PFSK-1 (cell line): ENCODE measurements at regions not wholly inside any gene's neighbourhood (a gene's known extent, or its start where the extent isn't known, plus 50 kb on each side); places are given as distances from the start of the nearest gene placed in this dataset.

Source experiments
- FOXP2 ChIP-seq: optimal IDR thresholded peaks from 2 replicates; pipeline ENCODE3; 2011; ENCODE audit warnings: borderline replicate concordance, control low read depth, inconsistent platforms; ENCODE audit not compliant: insufficient read depth; ENCODE audit errors: extremely low read length, extremely low read depth
- POLR2AphosphoS5 ChIP-seq: IDR thresholded peaks from 2 replicates; pipeline ENCODE4 v1.6.1; 2012; ENCODE audit warnings: low read depth, mild to moderate bottlenecking, control low read depth, low read length, moderate library complexity
- SIN3A ChIP-seq: IDR thresholded peaks from 2 replicates; pipeline ENCODE4 v1.6.1; 2012; ENCODE audit warnings: mild to moderate bottlenecking, low read length, moderate library complexity, borderline replicate concordance; ENCODE audit not compliant: insufficient read depth
- TAF1 ChIP-seq: IDR thresholded peaks from 2 replicates; pipeline ENCODE4 v1.6.1; 2012; ENCODE audit warnings: low read length, control low read depth, borderline replicate concordance; ENCODE audit not compliant: insufficient read depth
- TF ChIP-seq, protein P1 (sequence below), 2 experiments: IDR thresholded peaks; 2 replicates each; pipeline versions ENCODE4 v1.6.1 to v1.8.0; 2011 to 2012; ENCODE audit warnings: low read depth in 2 of 2, low read length in 2 of 2, control low read depth in 1 of 2, inconsistent platforms in 1 of 2, mild to moderate bottlenecking in 1 of 2, moderate library complexity in 1 of 2; ENCODE audit not compliant: insufficient read depth in 1 of 2

DNA sequence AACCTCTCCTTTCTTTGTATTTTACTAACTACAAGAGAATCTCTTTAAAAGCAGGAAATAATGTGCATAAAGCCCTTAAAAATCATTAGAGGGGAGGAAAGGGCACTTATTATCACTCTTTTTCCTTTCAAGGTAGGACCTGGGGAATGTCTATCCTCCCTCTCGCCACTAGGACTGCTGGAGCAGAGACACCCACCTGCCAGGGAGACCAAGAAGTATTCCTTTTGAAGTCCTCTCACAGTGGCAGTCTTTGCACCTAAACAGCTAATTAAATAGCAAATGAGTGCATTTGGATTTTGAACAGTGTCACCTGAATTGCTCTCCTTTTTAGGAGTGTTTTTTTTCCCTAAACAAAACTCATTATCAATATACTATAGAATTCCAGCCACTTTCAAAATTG is 874.1 kb downstream of the ZPLD1 start:
- TF ChIP-seq FOXP2, result no peak
- no peak for TF ChIP-seq SIN3A
- no peak for TF ChIP-seq POLR2AphosphoS5
- TF ChIP-seq, protein P1, sequence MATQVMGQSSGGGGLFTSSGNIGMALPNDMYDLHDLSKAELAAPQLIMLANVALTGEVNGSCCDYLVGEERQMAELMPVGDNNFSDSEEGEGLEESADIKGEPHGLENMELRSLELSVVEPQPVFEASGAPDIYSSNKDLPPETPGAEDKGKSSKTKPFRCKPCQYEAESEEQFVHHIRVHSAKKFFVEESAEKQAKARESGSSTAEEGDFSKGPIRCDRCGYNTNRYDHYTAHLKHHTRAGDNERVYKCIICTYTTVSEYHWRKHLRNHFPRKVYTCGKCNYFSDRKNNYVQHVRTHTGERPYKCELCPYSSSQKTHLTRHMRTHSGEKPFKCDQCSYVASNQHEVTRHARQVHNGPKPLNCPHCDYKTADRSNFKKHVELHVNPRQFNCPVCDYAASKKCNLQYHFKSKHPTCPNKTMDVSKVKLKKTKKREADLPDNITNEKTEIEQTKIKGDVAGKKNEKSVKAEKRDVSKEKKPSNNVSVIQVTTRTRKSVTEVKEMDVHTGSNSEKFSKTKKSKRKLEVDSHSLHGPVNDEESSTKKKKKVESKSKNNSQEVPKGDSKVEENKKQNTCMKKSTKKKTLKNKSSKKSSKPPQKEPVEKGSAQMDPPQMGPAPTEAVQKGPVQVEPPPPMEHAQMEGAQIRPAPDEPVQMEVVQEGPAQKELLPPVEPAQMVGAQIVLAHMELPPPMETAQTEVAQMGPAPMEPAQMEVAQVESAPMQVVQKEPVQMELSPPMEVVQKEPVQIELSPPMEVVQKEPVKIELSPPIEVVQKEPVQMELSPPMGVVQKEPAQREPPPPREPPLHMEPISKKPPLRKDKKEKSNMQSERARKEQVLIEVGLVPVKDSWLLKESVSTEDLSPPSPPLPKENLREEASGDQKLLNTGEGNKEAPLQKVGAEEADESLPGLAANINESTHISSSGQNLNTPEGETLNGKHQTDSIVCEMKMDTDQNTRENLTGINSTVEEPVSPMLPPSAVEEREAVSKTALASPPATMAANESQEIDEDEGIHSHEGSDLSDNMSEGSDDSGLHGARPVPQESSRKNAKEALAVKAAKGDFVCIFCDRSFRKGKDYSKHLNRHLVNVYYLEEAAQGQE (IDR thresholded peaks at IDR 0.05; ENCODE audit: insufficient read depth in 1 of 2, low read depth in 2 of 2, low read length in 2 of 2), result no peak
- no peak for TF ChIP-seq TAF1

DNA sequence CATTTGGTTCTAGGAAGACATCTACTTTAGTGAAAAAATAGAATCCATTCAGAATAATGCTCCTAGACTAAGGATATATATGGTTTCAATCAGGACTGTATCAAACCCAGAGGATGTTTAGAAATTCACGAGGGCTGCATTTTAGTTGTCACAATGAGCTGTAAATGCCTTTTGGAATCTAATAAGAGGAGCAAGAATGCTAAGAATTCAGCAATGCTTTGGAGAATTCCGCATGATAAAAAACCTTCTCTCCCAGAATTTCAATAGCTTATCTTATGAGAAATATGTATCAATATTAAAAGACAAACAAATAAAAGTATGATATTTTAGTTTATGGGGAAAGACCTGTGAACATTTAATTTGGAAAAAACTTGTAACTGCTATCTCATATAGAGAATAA is 885.1 kb downstream of the ZPLD1 start:
- TF ChIP-seq, protein P1 (IDR thresholded peaks at IDR 0.05; ENCODE audit: insufficient read depth in 1 of 2, low read depth in 2 of 2, low read length in 2 of 2), result no peak
- TF ChIP-seq POLR2AphosphoS5 (no peak), FOXP2 (no peak), TAF1 (no peak), SIN3A (no peak)

DNA sequence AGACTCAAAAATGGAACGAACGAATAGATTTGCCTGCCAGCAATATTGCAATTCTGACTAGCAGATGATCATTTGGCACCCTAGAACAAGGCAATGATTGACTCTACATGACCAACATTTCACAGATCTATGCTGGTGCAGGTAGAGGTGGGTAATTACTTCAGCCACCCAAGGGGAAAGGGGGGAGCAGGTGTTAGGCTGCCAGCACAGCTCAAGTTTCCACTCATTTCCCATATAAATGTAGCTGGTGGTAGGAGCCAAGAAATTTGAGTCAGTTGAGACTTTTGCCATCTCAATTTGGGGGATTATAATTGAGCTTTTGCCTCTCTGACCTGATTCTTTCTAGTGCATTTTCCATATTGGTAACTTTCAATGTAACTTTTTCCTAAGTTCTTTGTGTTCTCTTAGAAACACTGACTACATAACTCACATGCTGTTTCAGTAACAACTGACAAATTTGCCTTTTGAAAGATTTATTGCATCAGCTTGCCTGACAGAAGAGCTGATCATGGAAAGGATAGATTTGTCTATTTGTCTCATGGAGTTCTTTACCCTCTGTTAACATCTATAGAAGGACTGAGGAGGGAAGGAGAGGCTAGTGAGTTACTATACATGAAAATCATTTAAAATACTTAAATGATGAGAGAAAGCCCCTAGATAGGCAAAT is 902.5 kb downstream of the ZPLD1 start:
- TF ChIP-seq SIN3A (no peak), TAF1 (no peak)

DNA sequence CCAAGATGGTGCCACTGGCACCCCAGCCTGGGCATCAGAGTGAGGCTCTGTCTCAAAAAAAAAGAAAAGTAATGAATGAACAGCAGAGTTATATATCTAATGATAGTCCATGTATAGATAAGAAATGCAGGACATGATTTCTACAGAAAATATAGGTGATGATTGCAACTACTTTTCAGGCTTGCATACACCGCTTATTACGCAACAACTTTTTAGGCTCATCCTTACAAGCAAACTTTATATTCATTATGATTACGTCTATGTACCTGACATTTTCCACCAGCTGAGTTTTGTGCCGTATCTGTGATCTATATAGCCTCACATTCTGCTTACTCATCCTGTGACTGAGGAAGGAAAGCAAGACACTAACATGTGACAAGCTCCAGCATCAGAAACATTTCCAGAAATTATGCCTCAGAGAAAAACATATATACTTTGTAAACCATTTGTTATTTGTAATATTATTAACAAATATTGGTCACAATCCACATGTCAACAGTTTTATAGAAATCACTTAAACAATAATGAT is 906.3 kb downstream of the ZPLD1 start:
- no peak for TF ChIP-seq FOXP2
- no peak for TF ChIP-seq SIN3A
- TF ChIP-seq TAF1, result no peak

DNA sequence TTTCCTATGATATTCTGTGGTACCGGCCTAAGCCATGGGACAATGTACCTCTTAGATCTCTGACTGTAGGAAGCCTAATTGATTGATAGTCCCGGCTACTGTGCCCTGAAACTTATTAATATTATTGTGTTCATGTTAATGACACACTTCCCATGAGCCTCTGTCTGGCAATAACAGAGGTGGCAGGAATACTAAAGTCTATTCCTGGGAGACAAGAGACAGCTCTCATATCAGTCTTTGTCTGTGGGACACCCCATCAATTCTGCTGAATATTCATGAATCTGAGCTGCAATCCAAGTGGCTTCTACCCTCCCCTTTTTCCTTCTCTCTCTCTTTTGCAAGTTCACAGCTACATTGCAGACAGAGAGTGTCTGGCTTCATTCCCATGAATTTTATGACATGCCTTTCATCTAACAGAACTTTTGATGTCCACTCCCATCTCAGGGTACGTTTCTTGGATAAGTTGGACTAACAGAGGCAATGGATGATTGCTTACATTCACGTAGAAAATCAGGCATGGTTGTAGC is 907.5 kb downstream of the ZPLD1 start:
- TF ChIP-seq, protein P1 (IDR thresholded peaks at IDR 0.05; ENCODE audit: insufficient read depth in 1 of 2, low read depth in 2 of 2, low read length in 2 of 2), result no peak
- no peak for TF ChIP-seq FOXP2
- TF ChIP-seq SIN3A, result no peak
- no peak for TF ChIP-seq TAF1
- TF ChIP-seq POLR2AphosphoS5, result no peak

DNA sequence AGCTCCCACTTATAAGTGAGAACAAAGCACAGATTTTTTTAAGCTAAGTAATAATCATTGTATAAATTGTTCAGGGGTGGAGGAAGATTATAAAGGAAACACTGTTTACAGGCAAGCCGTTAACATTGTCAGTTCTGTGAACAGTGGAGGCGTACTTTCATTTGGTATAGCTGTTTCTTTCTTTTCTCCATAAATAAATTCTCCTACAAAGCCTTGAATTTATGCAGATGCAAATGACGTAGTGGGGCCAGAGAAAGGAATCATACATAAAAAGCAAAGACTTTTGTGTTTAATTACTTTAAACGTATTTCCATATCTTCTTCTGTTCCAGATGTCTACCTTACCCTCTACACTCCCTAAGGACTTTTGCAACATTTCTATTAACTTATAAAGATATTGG is 914.9 kb downstream of the ZPLD1 start:
- TF ChIP-seq POLR2AphosphoS5 (no peak), SIN3A (no peak), FOXP2 (no peak), TAF1 (no peak)
- TF ChIP-seq, protein P1 (IDR thresholded peaks at IDR 0.05; ENCODE audit: insufficient read depth in 1 of 2, low read depth in 2 of 2, low read length in 2 of 2), result no peak
